PC-3 (cell line): ENCODE measurements at regions not wholly inside any gene's neighbourhood (a gene's known extent, or its start where the extent isn't known, plus 50 kb on each side); places are given as distances from the start of the nearest gene placed in this dataset.

Source experiments
- ATAC-seq: fragments of 200-7000 bp; cut with Tn5 transposase; 2 replicates; pipeline ENCODE4 v1.9.1; 2020; ENCODE audit warnings: mild to moderate bottlenecking, moderate library complexity
- BruUV-seq: library from RNA; stranded (reverse); fragments of 400-500 nt; replicated peaks from 2 replicates; lab custom pipeline; 2021; lab: Mats Ljungman, UMichigan
- CTCF ChIA-PET: fragments of 300-600 bp; sonication (Branson Sonifier 250); formaldehyde crosslinking; loops from one replicate; lab custom pipeline; 2022; ENCODE audit warnings: antibody characterized with exemption; lab: Charles Lee
- POLR2A ChIA-PET: fragments of 300-600 bp; sonication (Branson Sonifier 250); formaldehyde crosslinking; loops from one replicate; lab custom pipeline; 2022; ENCODE audit warnings: antibody characterized with exemption; ENCODE audit not compliant: unreplicated experiment; lab: Charles Lee
- DNase-seq: peaks from one replicate; pipeline ENCODE4 v3.0.0-alpha.2; 2015
- H2AFZ ChIP-seq: fragments of 300-600 bp; sonication (generic); 2 replicates; pipeline ENCODE4 v1.6.0; 2016; ENCODE audit warnings: antibody characterized with exemption, low read length
- H3F3A ChIP-seq: fragments of 300-600 bp; sonication (generic); one replicate; pipeline ENCODE4 v1.6.0; 2017; ENCODE audit warnings: antibody characterized with exemption, low read length, control low read depth, mild to moderate bottlenecking; ENCODE audit not compliant: unreplicated experiment
- H3K27ac ChIP-seq: fragments of 300-600 bp; sonication (generic); 2 replicates; pipeline ENCODE4 v1.5.1; 2016; ENCODE audit warnings: mild to moderate bottlenecking, low read length
- H3K27me3 ChIP-seq: fragments of 300-600 bp; sonication (generic); 2 replicates; pipeline ENCODE4 v1.6.1; 2016; ENCODE audit warnings: low read length, mixed read lengths
- H3K36me3 ChIP-seq: fragments of 300-600 bp; sonication (generic); 2 replicates; pipeline ENCODE4 v1.6.1; 2016; ENCODE audit warnings: low read depth, mixed run types, low read length, mixed read lengths
- H3K4me1 ChIP-seq: fragments of 300-600 bp; sonication (generic); 2 replicates; pipeline ENCODE4 v1.5.1; 2016; ENCODE audit warnings: low read length; ENCODE audit not compliant: insufficient read depth
- H3K4me2 ChIP-seq: fragments of 300-600 bp; sonication (generic); 2 replicates; pipeline ENCODE4 v1.6.0; 2016; ENCODE audit warnings: low read length
- H3K4me3 ChIP-seq: fragments of 300-600 bp; sonication (generic); 2 replicates; pipeline ENCODE4 v1.5.1; 2016; ENCODE audit warnings: mild to moderate bottlenecking, low read length, mixed read lengths
- H3K79me2 ChIP-seq: fragments of 300-600 bp; sonication (generic); 2 replicates; pipeline ENCODE4 v1.6.1; 2017; ENCODE audit warnings: low read length, mixed read lengths
- H3K9ac ChIP-seq: fragments of 300-600 bp; sonication (generic); 2 replicates; pipeline ENCODE4 v1.6.0; 2016; ENCODE audit warnings: mild to moderate bottlenecking, low read length
- H3K9me2 ChIP-seq: fragments of 300-600 bp; sonication (generic); replicated peaks from 2 replicates; pipeline ENCODE4 v1.6.1; 2016; ENCODE audit warnings: mixed run types, low read length, mixed read lengths
- H3K9me3 ChIP-seq: fragments of 300-600 bp; sonication (generic); 2 replicates; pipeline ENCODE4 v1.6.1; 2016; ENCODE audit warnings: low read length, mixed read lengths
- H4K20me1 ChIP-seq: fragments of 300-600 bp; sonication (generic); 2 replicates; pipeline ENCODE4 v1.6.1; 2016; ENCODE audit warnings: low read length, mixed read lengths
- EZH2 ChIP-seq: fragments of 300-600 bp; sonication (generic); IDR thresholded peaks from one replicate; pipeline ENCODE4 v1.6.1; 2017; ENCODE audit warnings: antibody characterized with exemption, mild to moderate bottlenecking, low read length; ENCODE audit not compliant: unreplicated experiment
- EZH2phosphoT487 ChIP-seq: fragments of 300-600 bp; sonication (generic); IDR thresholded peaks from 2 replicates; pipeline ENCODE4 v1.6.1; 2018; ENCODE audit warnings: mild to moderate bottlenecking, antibody characterized with exemption, low read length, borderline replicate concordance
- intact Hi-C: fragments of 100-400 bp; cut with micrococcal nuclease; formaldehyde crosslinking; loops from 2 replicates; pipeline ENCODE4 v1.9.0; 2023
- TF ChIP-seq, protein P1 (sequence below): fragments of 300-600 bp; sonication (generic); conservative IDR thresholded peaks from 2 replicates; pipeline ENCODE4 v1.5.1; 2017; ENCODE audit warnings: antibody characterized with exemption, low read depth, mild to moderate bottlenecking, low read length

- POLR2A ChIA-PET = no interaction called here
- no peak for ATAC-seq
- no peak overlapping the region for H2AFZ ChIP-seq
- no TSS peak for BruUV-seq
- no peak overlapping the region for H3K9ac ChIP-seq
- intact Hi-C loops = no loop called here
- TF ChIP-seq EZH2 (no peak), EZH2phosphoT487 (no peak)
- TF ChIP-seq, protein P1, sequence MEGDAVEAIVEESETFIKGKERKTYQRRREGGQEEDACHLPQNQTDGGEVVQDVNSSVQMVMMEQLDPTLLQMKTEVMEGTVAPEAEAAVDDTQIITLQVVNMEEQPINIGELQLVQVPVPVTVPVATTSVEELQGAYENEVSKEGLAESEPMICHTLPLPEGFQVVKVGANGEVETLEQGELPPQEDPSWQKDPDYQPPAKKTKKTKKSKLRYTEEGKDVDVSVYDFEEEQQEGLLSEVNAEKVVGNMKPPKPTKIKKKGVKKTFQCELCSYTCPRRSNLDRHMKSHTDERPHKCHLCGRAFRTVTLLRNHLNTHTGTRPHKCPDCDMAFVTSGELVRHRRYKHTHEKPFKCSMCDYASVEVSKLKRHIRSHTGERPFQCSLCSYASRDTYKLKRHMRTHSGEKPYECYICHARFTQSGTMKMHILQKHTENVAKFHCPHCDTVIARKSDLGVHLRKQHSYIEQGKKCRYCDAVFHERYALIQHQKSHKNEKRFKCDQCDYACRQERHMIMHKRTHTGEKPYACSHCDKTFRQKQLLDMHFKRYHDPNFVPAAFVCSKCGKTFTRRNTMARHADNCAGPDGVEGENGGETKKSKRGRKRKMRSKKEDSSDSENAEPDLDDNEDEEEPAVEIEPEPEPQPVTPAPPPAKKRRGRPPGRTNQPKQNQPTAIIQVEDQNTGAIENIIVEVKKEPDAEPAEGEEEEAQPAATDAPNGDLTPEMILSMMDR = no peak
- H4K20me1 ChIP-seq = no peaks in the 10 kb centered on the region
- H3K27ac ChIP-seq = no peak overlapping the region
- H3K36me3 ChIP-seq = no peaks in the 10 kb centered on the region
- no peaks in the 10 kb centered on the region for H3K4me1 ChIP-seq
- H3K27me3 ChIP-seq = peaks cover 10% of the 10 kb centered on the region; the same call in 1 of the 2 replicates
- no peaks in the 10 kb centered on the region for H3K9me2 ChIP-seq
- no peak for DNase-seq
- no peaks in the 10 kb centered on the region for H3K9me3 ChIP-seq
- no peaks in the 10 kb centered on the region for H3K79me2 ChIP-seq
- CTCF ChIA-PET = no interaction called here
- no peaks in the 10 kb centered on the region for H3F3A ChIP-seq
- H3K4me2 ChIP-seq = no peak overlapping the region
- H3K4me3 ChIP-seq = no peak overlapping the region
Observed at GRCh38 chr6:131354356-131354755, 218.7 kb upstream of the ARG1 start.

DNA sequence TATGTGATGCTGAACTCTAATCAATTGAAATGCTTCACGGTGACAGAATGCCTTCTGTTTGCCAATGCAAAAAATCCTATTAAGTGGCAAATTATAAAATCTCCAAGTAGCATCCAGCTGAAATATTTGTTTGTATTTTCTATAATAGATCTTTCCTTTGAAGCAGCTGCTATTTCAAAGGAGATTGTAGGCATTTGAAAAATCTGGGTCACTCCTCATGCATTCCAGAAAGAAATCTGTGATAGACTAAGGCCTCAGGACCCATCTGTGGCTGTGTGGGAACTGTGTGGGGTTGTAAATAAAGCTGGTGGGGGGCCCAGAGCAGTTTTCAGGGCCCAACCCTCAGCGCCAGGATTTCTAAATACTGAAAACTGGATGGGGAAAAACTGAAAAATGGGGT lies 216.9 kb upstream of the ARG1 start:
- Histone ChIP-seq H3K36me3 (no peaks in the 10 kb centered on the region), H3K9me3 (no peaks in the 10 kb centered on the region), H3K4me3 (no peak overlapping the region), H4K20me1 (no peaks in the 10 kb centered on the region), H2AFZ (no peak overlapping the region), H3F3A (no peaks in the 10 kb centered on the region), H3K27ac (no peak overlapping the region), H3K79me2 (no peaks in the 10 kb centered on the region), H3K9me2 (no peaks in the 10 kb centered on the region), H3K27me3 (peaks cover 7% of the 10 kb centered on the region; the same call in 1 of the 2 replicates), H3K4me2 (no peak overlapping the region), H3K4me1 (peaks cover under 1% of the 10 kb centered on the region; the same call in 1 of the 2 replicates), H3K9ac (no peak overlapping the region)
- POLR2A ChIA-PET = no interaction called here
- intact Hi-C loops = no loop called here
- CTCF ChIA-PET = no interaction called here
- BruUV-seq = no TSS peak
- no peak for TF ChIP-seq EZH2phosphoT487
- no peak for DNase-seq
- no peak for ATAC-seq

GRCh38 chr6:131357501-131357900 lies 215.5 kb upstream of the ARG1 start:
- no peak overlapping the region for H3K4me2 ChIP-seq
- no peak overlapping the region for H3K27ac ChIP-seq
- H3F3A ChIP-seq = no peaks in the 10 kb centered on the region
- BruUV-seq = no TSS peak
- intact Hi-C loops = no loop called here
- no peak for TF ChIP-seq EZH2phosphoT487
- TF ChIP-seq, protein P1 = no peak
- TF ChIP-seq EZH2 = no peak
- no peaks in the 10 kb centered on the region for H3K9me2 ChIP-seq
- peaks cover 6% of the 10 kb centered on the region; the same call in 1 of the 2 replicates for H3K27me3 ChIP-seq
- CTCF ChIA-PET = no interaction called here
- DNase-seq = no peak
- H3K79me2 ChIP-seq = no peaks in the 10 kb centered on the region
- no peaks in the 10 kb centered on the region for H3K36me3 ChIP-seq
- no peak overlapping the region for H3K4me3 ChIP-seq
- no peaks in the 10 kb centered on the region for H3K9me3 ChIP-seq
- no peak for ATAC-seq
- H4K20me1 ChIP-seq = no peaks in the 10 kb centered on the region
- H3K9ac ChIP-seq = no peak overlapping the region
- H2AFZ ChIP-seq = no peak overlapping the region
- H3K4me1 ChIP-seq = peaks cover 11% of the 10 kb centered on the region; the same call in 1 of the 2 replicates
- POLR2A ChIA-PET = no interaction called here
